Left ventricle myocardium inferior (tissue), 1 donor: ENCODE measurements at regions not wholly inside any gene's neighbourhood (a gene's known extent, or its start where the extent isn't known, plus 50 kb on each side); places are given as distances from the start of the nearest gene placed in this dataset.

Experiments
- DNase-seq: peaks from one replicate; pipeline ENCODE4 v3.0.0-alpha.2; 2020
- H3K27ac ChIP-seq: fragments of 200-600 bp; replicated peaks from 2 replicates; pipeline ENCODE4 v1.8.0; 2021
- H3K27me3 ChIP-seq: fragments of 200-600 bp; 2 replicates; pipeline ENCODE4 v1.8.0; 2021; ENCODE audit warnings: low read depth
- H3K36me3 ChIP-seq: fragments of 200-600 bp; 2 replicates; pipeline ENCODE4 v1.8.0; 2021
- H3K4me1 ChIP-seq: fragments of 200-600 bp; 2 replicates; pipeline ENCODE4 v1.8.0; 2021
- H3K4me3 ChIP-seq: fragments of 200-600 bp; 2 replicates; pipeline ENCODE4 v1.8.0; 2021; ENCODE audit warnings: mild to moderate bottlenecking, moderate library complexity
- H3K9me3 ChIP-seq: fragments of 200-600 bp; replicated peaks from 2 replicates; pipeline ENCODE4 v1.8.0; 2021
- CTCF ChIP-seq: fragments of 200-600 bp; IDR thresholded peaks from 2 replicates; pipeline ENCODE4 v1.8.0; 2021; ENCODE audit warnings: antibody characterized with exemption, mild to moderate bottlenecking, borderline replicate concordance
- intact Hi-C: fragments of 100-400 bp; cut with micrococcal nuclease; formaldehyde crosslinking; loops from one replicate; pipeline ENCODE4 v1.11.0; 2022
- donor health status: DM: no; HTN: yes; CAD: no; lungs with severe emphysema.

- no peak overlapping the region for H3K4me3 ChIP-seq
- no peaks in the 10 kb centered on the region for H3K36me3 ChIP-seq
- TF ChIP-seq CTCF = no peak
- DNase-seq = no peak
- H3K27me3 ChIP-seq = peaks cover 19% of the 10 kb centered on the region
- no peak overlapping the region for H3K27ac ChIP-seq
- intact Hi-C loops = no loop called here
- no peaks in the 10 kb centered on the region for H3K9me3 ChIP-seq
- no peaks in the 10 kb centered on the region for H3K4me1 ChIP-seq
These were observed 419.5 kb upstream of the PSMD7 start for GRCh38 chr16:73877150-73877549.

- H3K4me3 ChIP-seq = no peak overlapping the region
- TF ChIP-seq CTCF = no peak
- H3K27ac ChIP-seq = no peak overlapping the region
- intact Hi-C loops = no loop called here
- no peaks in the 10 kb centered on the region for H3K36me3 ChIP-seq
- no peak for DNase-seq
- H3K27me3 ChIP-seq = peaks cover 22% of the 10 kb centered on the region
- H3K4me1 ChIP-seq = no peaks in the 10 kb centered on the region
- H3K9me3 ChIP-seq = no peaks in the 10 kb centered on the region
These were observed 420.5 kb upstream of the PSMD7 start for GRCh38 chr16:73875996-73876690.

- Histone ChIP-seq H3K36me3 (no peaks in the 10 kb centered on the region), H3K27ac (no peak overlapping the region), H3K4me3 (no peak overlapping the region), H3K27me3 (peaks cover 19% of the 10 kb centered on the region), H3K4me1 (no peaks in the 10 kb centered on the region), H3K9me3 (no peaks in the 10 kb centered on the region)
- DNase-seq = no peak
- intact Hi-C loops = no loop called here
- TF ChIP-seq CTCF = no peak
These were observed 422.3 kb upstream of the PSMD7 start for GRCh38 chr16:73874324-73874723.

GRCh38 chr16:73873643-73874042 is 423.0 kb upstream of the PSMD7 start:
- DNase-seq = no peak
- Histone ChIP-seq H3K27ac (no peak overlapping the region), H3K27me3 (peaks cover 14% of the 10 kb centered on the region), H3K9me3 (no peaks in the 10 kb centered on the region), H3K36me3 (no peaks in the 10 kb centered on the region), H3K4me3 (no peak overlapping the region), H3K4me1 (no peaks in the 10 kb centered on the region)
- TF ChIP-seq CTCF = no peak
- intact Hi-C loops = no loop called here

- H3K4me1 ChIP-seq = no peaks in the 10 kb centered on the region
- peaks cover 14% of the 10 kb centered on the region for H3K27me3 ChIP-seq
- H3K36me3 ChIP-seq = no peaks in the 10 kb centered on the region
- no peak for TF ChIP-seq CTCF
- no peak overlapping the region for H3K27ac ChIP-seq
- intact Hi-C loops = no loop called here
- H3K9me3 ChIP-seq = no peaks in the 10 kb centered on the region
- no peak for DNase-seq
- H3K4me3 ChIP-seq = no peak overlapping the region
These were observed 423.8 kb upstream of the PSMD7 start for GRCh38 chr16:73872856-73873255.
